GM12878 (cell line): ENCODE measurements at regions not wholly inside any gene's neighbourhood (a gene's known extent, or its start where the extent isn't known, plus 50 kb on each side); places are given as distances from the start of the nearest gene placed in this dataset.
A peak's percentile ranks its signal among the peaks of the same experiment; 100 is the strongest.

Experiments
- ATAC-seq: fragments of 200-7000 bp; cut with Tn5 transposase; 3 replicates; pipeline ENCODE4 v1.9.1; 2020; ENCODE audit warnings: mild to moderate bottlenecking, moderate library complexity
- BruUV-seq: library from RNA; stranded (reverse); fragments of 400-500 nt; replicated peaks from 2 replicates; lab custom pipeline; 2021; lab: Mats Ljungman, UMichigan
- CTCF ChIA-PET: fragments of 300-600 bp; sonication (Branson Sonifier 250); formaldehyde crosslinking; extraction: SDS; loops from one replicate; lab custom pipeline; 2021; ENCODE audit warnings: inconsistent platforms; lab: Yijun Ruan, JAX
- POLR2A ChIA-PET: fragments of 350-600 bp; formaldehyde crosslinking; extraction: SDS; loops from one replicate; lab custom pipeline; 2021; ENCODE audit warnings: inconsistent platforms; lab: Charles Lee
- RAD21 ChIA-PET: fragments of 300-600 bp; sonication (Branson Sonifier 250); formaldehyde crosslinking; loops from one replicate; lab custom pipeline; 2023; ENCODE audit warnings: antibody characterized with exemption; ENCODE audit not compliant: unreplicated experiment; lab: Charles Lee
- SMC1A ChIA-PET: fragments of 300-600 bp; sonication (Branson Sonifier 250); formaldehyde crosslinking; loops from one replicate; lab custom pipeline; 2023; ENCODE audit not compliant: unreplicated experiment, uncharacterized antibody; lab: Charles Lee
- DNase-seq: peaks from one replicate; pipeline ENCODE4 v3.0.0-alpha.2; 2011; ENCODE audit warnings: low read depth, low spot score
- FAIRE-seq: peaks from 3 replicates; lab custom pipeline; 2011; peaks lifted over from hg19 to GRCh38; lab: Jason Lieb, UNC
- H2AFZ ChIP-seq: 2 replicates; pipeline ENCODE4 v1.6.0; 2011; ENCODE audit warnings: low read depth, low read length, control low read depth; ENCODE audit not compliant: control insufficient read depth
- H3K27ac ChIP-seq: 2 replicates; pipeline ENCODE4 v1.5.1; 2011; ENCODE audit warnings: control low read depth; ENCODE audit not compliant: control insufficient read depth, insufficient read depth
- H3K27me3 ChIP-seq, 2 experiments: replicated peaks in 1 of 2; 2 replicates each; pipeline versions ENCODE4 v1.6.0 to v1.6.1; 2011; ENCODE audit warnings: low read length in 1 of 2; ENCODE audit not compliant: control insufficient read depth in 2 of 2, insufficient read depth in 2 of 2
- H3K36me3 ChIP-seq, 2 experiments: 2 replicates each; pipeline ENCODE4 v1.5.1; 2011; ENCODE audit warnings: low read length in 1 of 2; ENCODE audit not compliant: control insufficient read depth in 2 of 2, insufficient read depth in 2 of 2
- H3K4me1 ChIP-seq: 2 replicates; pipeline ENCODE4 v1.6.1; 2011; ENCODE audit warnings: mild to moderate bottlenecking, low read length, moderate library complexity, mixed read lengths; ENCODE audit not compliant: control insufficient read depth, insufficient read depth
- H3K4me2 ChIP-seq: 2 replicates; pipeline ENCODE4 v1.6.0; 2011; ENCODE audit warnings: control low read depth; ENCODE audit not compliant: control insufficient read depth, insufficient read depth
- H3K4me3 ChIP-seq: fragments of 200-600 bp; sonication (generic); 2 replicates; pipeline ENCODE4 v1.5.1; 2016
- H3K79me2 ChIP-seq: 2 replicates; pipeline ENCODE4 v1.6.0; 2011; ENCODE audit warnings: low read length; ENCODE audit not compliant: control insufficient read depth, insufficient read depth
- H3K9ac ChIP-seq: 2 replicates; pipeline ENCODE4 v1.8.0; 2011; ENCODE audit warnings: low read length, control low read depth, mixed read lengths; ENCODE audit not compliant: control insufficient read depth, insufficient read depth
- H3K9me3 ChIP-seq: replicated peaks from 3 replicates; pipeline ENCODE4 v1.5.1; 2011; ENCODE audit warnings: mild to moderate bottlenecking, low read length; ENCODE audit not compliant: control insufficient read depth, insufficient read depth
- H4K20me1 ChIP-seq: 2 replicates; pipeline ENCODE4 v1.6.0; 2011; ENCODE audit not compliant: control insufficient read depth, insufficient read depth
- MLLT1 ChIP-seq: fragments of 450-650 bp; IDR thresholded peaks from 2 replicates; pipeline ENCODE4 v1.6.1; 2016; ENCODE audit warnings: mild to moderate bottlenecking
- NFYA ChIP-seq: IDR thresholded peaks from 2 replicates; pipeline ENCODE4 v1.6.1; 2011; ENCODE audit warnings: low read depth, mild to moderate bottlenecking, low read length, improper control_type of control experiment, borderline replicate concordance
- POLR2A ChIP-seq: IDR thresholded peaks from 2 replicates; pipeline ENCODE4 v1.6.1; 2011; ENCODE audit warnings: low read depth, mild to moderate bottlenecking, low read length
- SUPT20H ChIP-seq: IDR thresholded peaks from 2 replicates; pipeline ENCODE4 v1.6.1; 2011; ENCODE audit warnings: low read depth, mild to moderate bottlenecking, low read length, moderate library complexity, borderline replicate concordance; ENCODE audit not compliant: control insufficient read depth
- WGBS: methylation state at CpG from one replicate; pipeline ENCODE4 v1.1.6; 2016; ENCODE audit warnings: low lambda C conversion rate; ENCODE audit not compliant: insufficient replicate concordance, insufficient coverage; ENCODE audit errors: missing lambda C conversion rate; 5-methylcytosine and 5-hydroxymethylcytosine counted together
- in situ Hi-C: fragments of 300-500 bp; cut with MboI; formaldehyde crosslinking; loops from 9 replicates; pipeline ENCODE4 v1.14.3; 2018; ENCODE audit warnings: mixed read lengths
- intact Hi-C: fragments of 100-400 bp; cut with micrococcal nuclease; formaldehyde crosslinking; loops from one replicate; pipeline ENCODE4 v1.14.2; 2022; ENCODE audit not compliant: unreplicated experiment
- TF ChIP-seq, protein P1 (sequence below): fragments of 450-650 bp; conservative IDR thresholded peaks from 2 replicates; pipeline ENCODE4 v1.6.1; 2017; ENCODE audit warnings: mild to moderate bottlenecking, moderate library complexity

DNA sequence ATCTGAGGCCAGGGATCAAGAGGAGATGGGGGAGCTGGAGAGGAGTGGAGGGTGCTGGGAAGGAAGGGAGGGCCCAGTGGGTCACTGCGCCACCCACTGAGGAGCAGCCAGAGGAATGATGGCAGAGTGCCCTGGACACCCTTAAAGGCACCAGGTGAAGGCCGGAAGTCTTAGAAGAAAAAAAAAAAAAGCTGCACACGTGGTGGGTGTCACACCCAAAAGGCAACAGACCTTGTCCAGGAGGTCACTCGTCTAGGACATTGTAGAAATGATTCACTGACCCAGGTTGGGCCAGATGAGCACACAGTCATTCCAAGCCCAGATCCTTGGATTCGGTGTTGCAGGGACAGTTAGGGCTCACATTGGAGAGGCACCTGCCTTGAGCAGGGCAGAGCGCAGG lies 93.5 kb upstream of the TRIM2 start:
- no TSS peak for BruUV-seq
- ChIA-PET SMC1A (interaction anchor here (1.4 to 2.5 kb wide), 3 partner anchors 17 to 376 kb away, joined by 3 to 6 read pairs (median 4); no protein-coding TSS in a partner anchor), POLR2A (no interaction called here), CTCF (no interaction called here), RAD21 (interaction anchor here (1.3 kb wide), 1 partner anchor 15 kb away, joined by 3 read pairs; no protein-coding TSS in a partner anchor)
- TF ChIP-seq, protein P1, sequence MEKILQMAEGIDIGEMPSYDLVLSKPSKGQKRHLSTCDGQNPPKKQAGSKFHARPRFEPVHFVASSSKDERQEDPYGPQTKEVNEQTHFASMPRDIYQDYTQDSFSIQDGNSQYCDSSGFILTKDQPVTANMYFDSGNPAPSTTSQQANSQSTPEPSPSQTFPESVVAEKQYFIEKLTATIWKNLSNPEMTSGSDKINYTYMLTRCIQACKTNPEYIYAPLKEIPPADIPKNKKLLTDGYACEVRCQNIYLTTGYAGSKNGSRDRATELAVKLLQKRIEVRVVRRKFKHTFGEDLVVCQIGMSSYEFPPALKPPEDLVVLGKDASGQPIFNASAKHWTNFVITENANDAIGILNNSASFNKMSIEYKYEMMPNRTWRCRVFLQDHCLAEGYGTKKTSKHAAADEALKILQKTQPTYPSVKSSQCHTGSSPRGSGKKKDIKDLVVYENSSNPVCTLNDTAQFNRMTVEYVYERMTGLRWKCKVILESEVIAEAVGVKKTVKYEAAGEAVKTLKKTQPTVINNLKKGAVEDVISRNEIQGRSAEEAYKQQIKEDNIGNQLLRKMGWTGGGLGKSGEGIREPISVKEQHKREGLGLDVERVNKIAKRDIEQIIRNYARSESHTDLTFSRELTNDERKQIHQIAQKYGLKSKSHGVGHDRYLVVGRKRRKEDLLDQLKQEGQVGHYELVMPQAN, result no peak
- TF ChIP-seq NFYA (no peak), POLR2A (no peak), SUPT20H (no peak), MLLT1 (no peak)
- H3K9me3 ChIP-seq, result no peaks in the 10 kb centered on the region; the same call in 2 of the 3 replicates
- H3K9ac ChIP-seq, result no peak overlapping the region
- H3K4me2 ChIP-seq, result no peak overlapping the region
- H4K20me1 ChIP-seq, result no peaks in the 10 kb centered on the region
- DNase-seq, result no peak
- H3K4me1 ChIP-seq, result peaks cover 2% of the 10 kb centered on the region; the same call in 1 of the 2 replicates
- no peak overlapping the region for H2AFZ ChIP-seq
- no peaks in the 10 kb centered on the region for H3K79me2 ChIP-seq
- no peaks in the 10 kb centered on the region for H3K36me3 ChIP-seq
- H3K4me3 ChIP-seq, result no peak overlapping the region
- 38% methylated on average over 6 of the region's 6 CpGs for WGBS
- in situ Hi-C loops, result no loop called here
- 0 out of 3 replicates have a peak, but pooled peaks have one; percentile 28 for ATAC-seq
- no peak for FAIRE-seq
- intact Hi-C loops, result no loop called here
- H3K27me3 ChIP-seq, result peaks cover 2% of the 10 kb centered on the region in 2 experiments; a peak in 1 of 4 replicates
- no peak overlapping the region for H3K27ac ChIP-seq
